Stimulated activated CD4-positive, alpha-beta T cell treated with anti-CD3 and anti-CD28 coated beads, Interleukin-15, amount 100 ng/mL, for 24 hours (primary cell): ENCODE measurements at regions not wholly inside any gene's neighbourhood (a gene's known extent, or its start where the extent isn't known, plus 50 kb on each side); places are given as distances from the start of the nearest gene placed in this dataset.
"Not testable (repeated sequence)": the region's sequence is repeated elsewhere in the genome, so short reads cannot be mapped to it uniquely, and the experiment has no call there.

Experiments
- DNase-seq: peaks from one replicate; pipeline ENCODE4 v3.0.0-alpha.2; 2020

DNA sequence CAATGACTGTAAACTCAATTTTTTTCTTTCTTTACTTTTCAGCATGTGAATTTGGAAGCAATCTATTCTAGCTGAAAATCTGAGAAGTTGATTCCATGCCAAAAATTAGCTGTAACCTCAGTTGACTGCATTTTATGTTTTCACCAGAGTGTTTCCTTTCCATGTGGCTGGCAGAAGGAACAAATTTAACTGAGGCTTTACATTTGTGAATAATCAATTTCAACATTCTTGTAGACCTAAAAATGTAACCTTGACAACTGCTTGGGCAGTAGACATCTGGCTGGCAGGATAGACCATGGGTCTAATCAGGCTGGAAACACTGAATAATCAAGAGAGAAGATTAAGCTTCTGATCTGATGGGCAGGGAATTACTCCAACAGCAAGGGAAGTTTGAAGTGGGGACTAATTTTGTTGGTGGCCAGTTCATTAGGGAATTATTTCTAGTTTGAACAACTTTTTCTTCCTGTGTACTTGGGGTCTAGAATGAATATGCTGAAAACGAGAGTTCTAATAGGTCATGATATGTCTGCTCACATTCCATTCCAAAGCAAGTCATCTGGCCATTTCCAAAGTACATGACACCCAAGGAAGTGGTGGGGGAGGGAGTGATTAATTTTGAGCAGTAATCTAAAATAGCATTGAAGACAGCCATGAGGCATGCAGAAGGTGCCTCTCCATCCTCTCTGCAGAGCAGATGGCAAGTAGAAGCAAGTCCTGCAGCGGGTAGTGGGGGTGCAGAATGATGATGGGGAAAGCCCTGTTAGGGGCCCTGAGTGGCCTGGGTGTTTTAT lies 68.2 kb downstream of the ATP23 start:
- DNase-seq: no peak

DNA sequence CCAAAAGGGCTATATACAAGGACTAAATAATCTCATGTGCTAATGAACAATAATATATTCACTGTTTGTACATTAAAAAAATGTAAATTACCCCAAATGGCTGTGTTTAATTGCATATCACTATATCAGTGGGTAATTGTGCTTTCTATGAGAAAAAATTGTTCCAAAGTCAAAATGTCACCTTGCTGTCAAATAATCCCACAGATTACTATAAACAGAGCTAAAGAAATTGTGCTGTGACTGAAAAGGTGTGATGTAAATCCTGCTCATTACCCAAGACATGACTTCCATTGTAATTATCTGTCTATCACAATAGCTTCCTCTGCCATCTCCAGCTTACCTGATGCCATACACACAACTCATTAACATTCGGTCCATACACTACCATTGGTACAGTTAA lies 70.3 kb downstream of the ATP23 start:
- DNase-seq: no peak

DNA sequence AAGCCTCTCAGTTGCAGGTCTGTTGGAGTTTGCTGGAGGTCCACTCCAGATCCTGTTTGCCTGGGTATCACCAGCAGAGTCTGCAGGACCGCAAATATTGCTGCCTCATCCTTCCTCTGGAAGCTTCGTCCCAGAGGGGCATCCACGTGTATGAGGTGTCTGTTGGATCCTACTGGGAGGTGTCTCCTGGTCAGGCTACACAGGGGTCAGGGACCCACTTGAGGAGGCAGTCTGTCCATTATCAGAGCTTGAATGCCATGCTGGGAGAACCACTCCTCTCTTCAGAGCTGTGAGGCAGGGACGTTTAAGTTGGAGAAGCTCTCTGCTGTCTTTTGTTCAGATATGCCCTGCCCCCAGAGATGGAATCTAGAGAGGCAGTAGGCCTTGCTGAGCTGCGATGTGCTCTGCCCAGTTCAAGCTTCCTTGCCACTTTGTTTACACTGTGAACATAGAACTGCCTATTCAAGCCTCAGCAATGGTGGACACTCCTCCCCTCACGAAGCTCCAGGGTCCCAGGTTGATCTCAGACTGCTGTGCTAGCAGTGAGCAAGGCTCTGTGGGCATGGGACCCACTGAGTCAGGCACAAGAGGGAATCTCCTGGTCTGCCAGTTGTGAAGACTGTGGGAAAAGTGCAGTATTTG lies 81.1 kb downstream of the ATP23 start:
- DNase-seq: not testable (repeated sequence)

DNA sequence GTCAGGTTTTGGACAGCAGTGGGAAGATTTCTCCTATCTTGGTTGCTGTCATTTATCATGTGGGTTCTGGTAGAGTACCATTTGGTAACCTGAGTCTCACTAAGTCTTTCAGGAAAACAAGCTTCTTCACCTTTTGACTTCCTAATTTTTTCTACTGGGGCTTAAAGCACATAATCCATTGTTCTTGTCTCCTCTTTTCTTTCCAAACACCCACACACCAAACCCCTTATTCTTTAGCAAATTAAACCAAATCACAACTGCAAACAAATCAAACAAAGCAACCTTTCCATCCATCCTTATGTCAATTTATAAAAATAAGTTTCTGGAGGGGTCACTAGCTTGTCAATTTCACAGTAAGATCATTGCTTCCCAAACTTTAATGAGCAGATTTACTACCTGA lies 84.1 kb downstream of the ATP23 start:
- DNase-seq: no peak

DNA sequence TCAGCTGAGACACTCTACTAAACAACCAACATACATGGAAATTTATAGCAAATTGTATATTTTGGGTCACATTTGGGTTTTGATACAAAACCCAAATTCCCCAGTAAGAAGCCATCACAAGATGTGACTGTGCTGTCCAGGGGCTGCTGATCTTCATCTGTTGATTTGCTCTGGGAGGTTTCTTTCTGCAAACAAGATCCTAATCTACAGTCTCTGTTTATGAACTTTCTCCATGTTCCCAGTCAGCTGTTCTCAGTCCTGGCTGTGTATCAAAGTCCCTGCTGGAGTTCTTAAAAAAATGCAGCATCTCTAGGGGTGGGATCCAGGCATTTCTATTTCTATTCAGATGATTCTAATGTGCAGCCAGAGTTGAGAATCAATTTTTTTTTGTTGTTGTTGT lies 85.1 kb downstream of the ATP23 start:
- no peak for DNase-seq

DNA sequence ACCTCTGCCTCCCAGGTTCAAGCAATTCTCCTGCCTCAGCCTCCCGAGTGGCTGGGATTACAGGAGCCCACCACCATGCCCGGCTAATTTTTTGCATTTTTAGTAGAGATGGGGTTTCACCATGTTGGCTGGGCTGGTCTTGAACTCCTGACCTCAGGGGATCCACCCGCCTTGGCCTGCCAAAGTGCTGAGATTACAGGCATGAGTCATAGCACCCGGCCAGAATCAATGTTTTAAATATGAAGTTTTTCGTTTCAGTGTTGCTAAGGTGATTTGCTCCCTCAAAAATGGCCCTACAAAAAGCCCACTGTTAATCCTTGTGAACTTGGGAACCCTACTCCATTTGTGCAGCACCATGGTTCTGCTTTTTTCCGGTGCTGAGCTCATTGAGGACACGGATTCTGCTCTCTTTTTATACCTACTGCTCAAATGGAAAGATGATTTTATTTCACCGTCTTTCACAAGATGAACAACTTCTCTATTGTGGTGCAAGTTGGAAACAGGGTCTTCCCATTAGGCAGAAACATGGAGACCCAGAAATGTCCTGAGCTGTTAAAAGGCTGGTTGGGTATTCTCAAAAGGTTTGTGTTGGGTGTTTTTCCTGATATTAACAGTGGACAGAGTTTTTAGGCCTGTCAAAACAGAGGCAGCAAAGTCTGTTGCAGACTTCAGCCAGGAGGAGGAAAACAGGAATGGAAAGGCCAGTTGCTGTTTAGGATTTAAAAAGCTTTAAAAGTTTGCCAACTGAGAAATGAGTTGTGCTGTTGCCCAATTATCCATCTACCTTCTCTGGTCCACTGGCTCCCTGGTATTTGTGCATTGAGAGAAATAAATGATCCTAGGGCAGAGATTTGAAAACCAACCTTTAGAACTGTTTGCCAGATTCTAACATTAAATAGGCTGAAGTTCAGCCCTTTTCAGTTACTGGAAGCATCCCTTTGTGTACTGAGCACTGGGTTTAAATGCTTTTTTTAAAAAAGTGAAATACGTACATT lies 85.8 kb downstream of the ATP23 start:
- DNase-seq: no peak

DNA sequence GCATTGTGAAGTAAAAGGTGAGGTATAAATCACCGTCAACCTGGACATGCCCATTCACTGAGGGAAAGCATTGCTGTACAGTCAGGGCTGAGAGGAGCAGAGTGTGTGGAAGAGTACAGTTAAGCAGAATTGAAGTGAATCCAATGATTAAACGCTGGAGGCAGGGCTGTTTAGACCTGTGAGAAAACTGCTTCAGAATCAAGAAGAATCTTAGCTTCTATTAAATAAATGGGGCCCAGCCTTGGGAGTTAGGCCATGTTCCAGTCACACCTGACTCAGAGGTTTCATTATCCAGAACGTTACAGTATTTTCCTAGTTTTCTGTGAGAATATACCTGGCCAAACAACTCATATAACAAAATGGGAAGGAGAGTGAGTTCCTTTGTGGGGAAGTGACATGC lies 86.9 kb downstream of the ATP23 start:
- DNase-seq: no peak

DNA sequence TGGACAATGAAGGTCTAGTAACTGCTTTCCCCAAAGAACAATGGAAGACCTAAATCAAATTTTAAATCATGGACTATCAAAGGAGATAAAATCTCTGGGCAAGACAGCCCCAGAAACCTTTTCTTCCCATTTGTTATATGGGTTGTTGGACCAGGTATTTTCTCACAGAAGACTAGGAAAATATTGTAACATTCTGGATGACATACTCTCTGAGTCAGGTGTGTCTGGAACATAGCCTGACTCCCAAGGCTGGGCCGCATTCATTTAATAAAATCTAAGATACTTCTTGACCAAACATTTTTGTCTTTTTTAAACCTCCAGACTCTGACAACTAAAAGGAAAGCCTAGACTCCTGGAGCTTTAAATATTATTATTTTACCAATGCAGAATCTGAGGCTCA lies 87.9 kb downstream of the ATP23 start:
- no peak for DNase-seq

DNA sequence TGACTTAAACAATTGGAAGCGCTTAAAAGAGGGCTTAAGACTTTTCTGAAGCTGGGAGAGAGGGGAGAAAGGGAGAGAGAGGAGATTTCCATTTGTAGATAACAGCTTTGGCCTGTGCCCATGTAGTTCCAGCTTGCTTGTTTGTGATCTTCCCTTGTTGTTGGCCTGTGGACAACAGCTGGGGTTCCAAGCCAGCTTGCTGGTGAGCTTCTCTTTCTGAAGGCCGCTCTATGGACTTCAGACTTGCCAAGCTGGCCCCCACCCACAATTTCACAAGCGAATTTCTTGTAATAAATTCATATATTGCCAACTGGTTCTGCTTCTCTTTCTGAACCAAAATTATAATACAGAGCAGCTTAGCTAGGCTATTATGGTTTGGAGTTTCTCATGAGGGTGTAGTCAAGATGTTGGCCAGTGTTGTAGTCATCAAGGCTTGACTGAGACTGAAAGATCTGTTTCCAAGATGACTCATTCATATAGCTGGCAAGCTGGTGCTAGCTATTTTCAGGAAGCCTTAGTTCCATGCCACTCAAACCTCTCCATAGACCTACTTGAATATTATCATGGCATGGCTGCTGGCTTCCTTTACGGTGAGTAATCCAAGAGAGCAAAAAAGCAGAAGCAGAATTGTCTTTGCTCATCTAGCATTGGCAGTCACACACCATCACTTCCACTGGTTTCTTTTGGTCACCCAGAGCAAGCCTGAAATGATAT lies 89.4 kb downstream of the ATP23 start:
- no peak for DNase-seq

DNA sequence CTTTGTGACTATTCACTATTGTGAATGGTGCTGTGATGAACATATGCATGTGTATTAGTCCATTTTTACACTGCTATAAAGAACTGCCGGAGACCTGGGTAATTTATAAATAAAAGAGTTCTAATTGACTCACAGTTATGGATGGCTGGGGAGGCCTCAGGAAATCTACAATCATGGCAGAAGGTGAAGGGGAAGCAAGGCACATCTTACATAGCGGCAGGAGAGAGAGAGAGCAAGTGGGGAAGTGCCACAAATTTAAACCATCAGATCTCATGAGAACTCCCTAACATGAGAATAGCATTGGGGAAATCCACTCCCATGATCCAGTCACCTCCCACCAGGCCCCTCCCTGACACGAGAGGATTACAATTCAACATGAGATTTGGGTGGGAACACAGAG lies 90.8 kb downstream of the ATP23 start:
- DNase-seq: no peak

DNA sequence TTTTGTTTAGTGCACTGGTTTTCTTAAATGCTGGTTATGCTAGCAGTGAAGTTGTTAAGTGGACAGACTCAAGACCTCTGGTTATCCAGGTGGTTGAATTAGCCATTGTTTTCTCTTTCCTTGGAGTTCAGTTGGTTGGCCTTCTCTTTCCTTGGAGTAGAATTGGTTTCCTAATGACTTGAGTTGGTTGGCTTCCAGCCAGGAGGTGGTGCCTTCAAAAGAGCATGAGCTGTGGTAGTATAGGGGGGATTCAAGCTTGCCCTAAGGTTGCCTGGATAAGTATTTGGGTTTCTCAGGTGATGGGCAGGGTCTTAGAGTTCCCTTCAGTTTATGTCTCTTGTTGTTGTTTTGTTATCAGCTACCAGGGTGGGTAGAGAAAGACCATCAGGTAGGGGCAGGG lies 92.5 kb downstream of the ATP23 start:
- no peak for DNase-seq

DNA sequence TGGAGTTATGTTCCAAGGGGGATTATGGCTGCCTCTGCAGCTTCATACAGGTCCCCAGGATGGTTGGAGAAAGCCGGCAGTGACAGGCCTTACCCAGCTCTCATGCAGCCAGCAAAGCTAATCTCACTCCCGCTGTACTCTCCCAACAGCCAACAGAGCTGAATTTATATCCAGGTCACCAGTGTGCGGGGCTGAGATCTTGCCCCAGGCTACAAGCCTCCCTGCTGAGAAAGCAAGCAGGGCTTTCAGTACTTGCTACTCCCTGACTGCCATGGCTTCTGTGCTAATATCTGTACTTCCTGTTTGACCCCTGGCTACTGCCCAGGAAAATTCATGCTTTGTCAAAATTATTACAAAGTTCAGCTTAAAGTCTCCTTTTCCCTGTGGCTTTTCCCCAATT lies 92.9 kb downstream of the ATP23 start:
- no peak for DNase-seq

DNA sequence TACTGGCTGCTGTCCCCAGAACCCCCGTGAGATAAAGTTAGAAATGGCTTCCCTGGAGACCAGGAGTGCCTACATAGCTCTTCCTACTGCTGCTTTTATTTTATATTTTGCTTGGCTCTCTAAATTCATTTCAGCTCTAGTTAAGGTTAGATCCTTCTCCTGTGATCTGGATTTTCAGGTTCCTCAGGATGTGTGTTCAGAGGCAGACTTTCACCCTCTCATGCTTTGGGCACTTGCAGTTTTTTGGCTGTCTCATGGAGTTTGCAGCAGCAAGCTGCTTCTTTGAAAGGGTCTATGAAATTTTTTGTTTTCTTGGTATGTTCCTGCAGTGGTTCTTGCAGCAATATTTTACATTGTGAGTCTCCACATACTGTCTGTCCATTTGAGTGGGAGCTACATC lies 93.3 kb downstream of the ATP23 start:
- no peak for DNase-seq

DNA sequence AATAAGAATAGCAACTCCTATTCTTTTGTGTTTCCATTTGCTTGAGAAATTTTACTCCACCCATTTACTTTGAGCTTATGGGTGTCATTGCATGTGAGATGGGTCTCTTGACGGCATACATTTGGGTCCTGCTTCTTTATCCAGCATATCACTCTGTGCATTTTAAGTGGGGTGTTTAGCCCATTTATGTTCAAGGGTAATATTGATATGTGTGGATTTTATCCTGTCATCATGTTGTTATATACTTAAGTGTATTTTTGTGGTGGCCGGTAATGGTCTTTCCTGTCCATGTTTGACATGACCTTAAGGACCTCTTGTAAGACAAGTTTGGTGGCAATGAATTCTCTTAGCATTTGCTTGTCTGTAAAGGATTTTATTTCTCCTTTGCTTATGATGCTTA lies 100.1 kb downstream of the ATP23 start:
- DNase-seq: no peak

DNA sequence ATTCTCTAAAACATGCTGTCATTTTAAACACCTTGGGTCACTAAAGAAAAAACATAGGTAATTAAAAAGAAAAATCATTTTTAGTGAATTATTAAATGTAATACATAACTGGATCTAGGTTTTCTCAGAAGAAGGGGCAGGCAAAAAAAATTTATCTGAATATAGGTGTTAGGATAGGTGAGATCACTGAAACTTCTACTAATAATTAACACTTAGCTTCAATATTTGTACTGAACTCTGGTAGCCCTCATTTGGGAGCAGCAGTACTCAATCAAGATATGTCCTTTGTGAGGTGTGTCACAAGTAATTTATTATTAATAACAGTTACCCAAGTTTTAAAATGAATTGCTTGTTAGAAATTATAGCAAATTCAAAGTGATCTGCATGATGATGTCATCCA lies 103.6 kb downstream of the ATP23 start:
- no peak for DNase-seq

DNA sequence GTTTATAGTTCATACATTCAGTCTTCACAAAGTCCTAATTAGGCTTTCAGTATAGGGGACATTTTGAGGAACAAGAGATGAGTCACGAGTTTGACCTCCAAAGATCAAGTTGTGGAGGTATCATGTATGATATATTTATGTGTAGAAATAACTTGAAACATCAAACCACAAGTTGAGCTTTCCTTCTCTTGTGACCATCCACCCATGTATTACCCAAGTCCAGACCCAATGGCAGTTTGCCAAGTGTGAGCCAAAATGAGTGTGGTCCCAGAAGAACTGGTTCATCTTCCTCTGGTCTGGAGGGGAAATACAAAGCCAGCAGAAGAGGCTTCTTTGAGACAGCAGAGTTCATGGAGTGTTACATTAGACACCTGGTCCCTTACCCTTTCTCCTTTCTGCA lies 104.9 kb downstream of the ATP23 start:
- no peak for DNase-seq

DNA sequence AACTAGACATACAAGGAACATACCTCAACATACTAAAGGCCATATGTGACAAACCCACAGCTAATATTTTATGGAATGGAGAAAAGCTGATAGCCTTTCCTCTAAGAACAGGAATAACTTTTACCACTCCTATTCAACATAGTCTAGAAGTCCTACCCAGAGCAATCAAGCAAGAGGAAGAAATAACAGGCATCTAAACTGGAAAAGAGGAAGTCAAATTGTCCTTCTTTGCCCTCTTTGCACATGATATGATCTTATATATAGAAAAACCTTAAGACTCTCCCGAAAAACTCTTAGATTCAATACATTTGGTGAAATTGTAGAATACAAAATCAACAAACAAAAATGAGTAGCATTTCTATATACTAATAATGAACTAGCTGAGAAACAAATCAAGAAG lies 110.0 kb downstream of the ATP23 start:
- no peak for DNase-seq

DNA sequence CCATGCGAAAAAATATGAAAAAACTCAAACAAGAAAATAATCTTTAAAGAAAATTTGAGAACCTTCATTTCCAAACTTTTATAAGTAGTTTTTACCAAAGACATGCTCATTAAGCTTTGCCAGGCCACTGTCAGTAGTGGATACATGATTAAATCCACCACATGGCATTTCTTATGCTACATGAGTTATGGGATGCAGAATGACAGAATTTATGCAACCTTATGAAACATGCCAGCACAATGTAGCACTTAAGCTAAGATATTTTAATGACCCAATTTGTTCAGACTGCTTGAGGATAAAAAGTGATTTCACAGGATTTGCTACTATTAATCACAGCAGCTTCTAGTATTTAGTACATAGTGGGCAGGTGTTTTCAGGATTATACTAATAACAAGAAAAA lies 123.3 kb downstream of the ATP23 start:
- no peak for DNase-seq

DNA sequence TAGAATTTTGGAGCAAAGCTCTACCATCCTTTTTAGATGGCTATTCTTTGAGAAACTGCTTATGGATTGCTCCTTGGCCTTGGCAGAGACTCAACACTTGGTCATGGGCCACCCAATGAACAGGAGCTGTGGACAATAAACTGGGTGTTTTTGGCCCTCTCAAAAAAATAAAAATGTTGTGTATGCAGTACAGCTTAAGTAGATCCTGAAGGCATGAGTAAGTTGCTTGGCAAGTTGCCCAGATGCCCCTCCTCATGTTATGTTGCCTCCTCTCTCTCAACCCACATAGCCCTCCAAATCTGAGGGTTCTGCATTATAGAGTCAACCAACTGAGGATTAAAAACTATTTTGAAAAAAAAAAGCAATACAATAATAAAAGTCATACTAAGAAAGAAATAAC lies 124.9 kb downstream of the ATP23 start:
- no peak for DNase-seq

DNA sequence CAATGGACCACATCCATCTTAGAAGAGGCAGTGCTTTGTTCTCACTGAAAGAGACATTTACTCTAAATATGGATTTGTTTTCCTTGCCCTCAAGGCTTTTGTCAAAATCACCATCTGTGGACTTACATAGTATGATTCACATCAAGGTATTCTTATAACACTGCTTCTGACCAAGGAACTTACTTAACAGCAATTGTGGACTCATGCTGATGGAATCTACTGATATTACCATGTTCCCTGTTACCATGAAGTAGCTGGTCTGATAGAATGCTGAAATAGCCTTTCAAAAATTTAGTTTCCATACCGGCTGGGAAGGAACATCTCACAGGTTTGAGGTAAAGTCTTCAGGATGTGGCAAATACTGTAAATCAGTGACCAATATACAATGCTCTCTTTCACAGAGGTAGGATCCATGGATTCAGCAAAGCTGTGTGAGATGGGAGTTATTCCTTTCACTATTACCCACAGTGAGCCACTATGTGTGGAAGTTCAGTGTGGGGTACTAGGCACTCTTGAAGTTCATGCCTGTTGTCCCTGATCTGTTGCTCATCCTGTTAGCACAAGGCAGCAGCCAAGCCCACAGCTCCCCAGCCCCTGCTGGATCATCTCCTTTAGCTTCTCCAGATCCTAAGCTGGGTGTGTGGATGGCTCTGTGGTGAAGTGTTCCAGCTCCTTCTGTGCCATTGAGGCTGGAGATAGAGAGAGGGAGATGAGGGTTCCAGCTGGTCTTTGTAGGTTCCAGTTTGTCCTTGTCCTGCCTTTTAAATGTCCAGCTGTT lies 126.4 kb downstream of the ATP23 start:
- no peak for DNase-seq

DNA sequence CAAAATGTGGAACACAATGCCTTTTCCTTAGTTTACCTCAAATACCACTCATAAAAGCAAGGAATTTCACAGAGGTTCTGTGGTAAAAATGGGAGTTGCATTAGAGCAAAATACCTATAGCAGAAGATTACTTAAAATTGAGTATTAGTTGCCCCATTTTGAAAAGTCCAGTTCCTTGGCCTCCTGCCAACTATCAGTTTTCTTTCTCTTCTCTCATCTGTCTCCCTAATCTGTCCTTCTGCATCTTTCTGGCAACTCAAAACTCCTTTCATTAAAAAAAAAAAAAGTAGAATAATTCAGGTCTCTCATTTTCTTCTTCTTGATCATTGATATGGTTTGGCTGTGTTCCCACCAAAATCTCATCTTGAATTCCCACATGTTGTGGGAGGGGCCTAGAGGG lies 127.3 kb downstream of the ATP23 start:
- no peak for DNase-seq

DNA sequence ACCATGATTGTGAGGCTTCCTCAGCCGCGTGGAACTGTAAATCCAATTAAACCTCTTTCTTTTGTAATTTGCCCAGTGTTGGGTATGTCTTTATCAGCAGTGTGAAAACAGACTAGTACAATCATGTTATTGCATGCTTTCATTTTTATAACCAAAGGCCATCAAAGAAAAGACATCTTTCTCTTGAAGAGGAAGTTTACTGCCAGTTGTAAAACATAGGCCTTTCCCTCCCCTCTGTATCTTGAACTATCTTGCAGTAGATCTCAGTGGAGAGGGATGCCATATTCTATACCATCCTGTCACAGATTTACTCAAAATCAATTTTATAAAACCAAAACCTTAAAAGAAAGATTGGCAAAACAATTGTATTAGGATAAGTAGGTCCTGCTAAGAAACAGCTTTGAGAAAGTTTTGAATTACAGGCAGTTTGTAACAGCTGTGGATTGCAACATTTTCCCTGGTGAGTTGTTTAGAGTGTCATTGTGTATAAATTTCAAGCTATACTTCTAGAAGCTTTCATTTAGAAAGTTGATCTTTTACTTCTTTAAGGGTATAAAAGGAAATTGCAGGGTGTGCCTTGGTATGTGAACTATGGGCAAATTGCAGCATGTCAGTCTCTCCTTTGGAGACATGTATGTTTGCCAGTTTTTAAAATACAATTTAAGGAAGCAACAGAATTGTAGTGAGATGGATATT lies 128.0 kb downstream of the ATP23 start:
- no peak for DNase-seq
